HL-60 (cell line): ENCODE measurements at regions not wholly inside any gene's neighbourhood (a gene's known extent, or its start where the extent isn't known, plus 50 kb on each side); places are given as distances from the start of the nearest gene placed in this dataset.

Experiments used
- CTCF ChIP-seq: IDR thresholded peaks from one replicate; pipeline ENCODE4 v1.5.1; 2011; ENCODE audit warnings: low read length, control low read depth, inconsistent platforms; ENCODE audit not compliant: insufficient read depth
- GABPA ChIP-seq: IDR thresholded peaks from 2 replicates; pipeline ENCODE4 v1.6.1; 2012; ENCODE audit warnings: low read depth
- POLR2AphosphoS5 ChIP-seq: IDR thresholded peaks from 2 replicates; pipeline ENCODE4 v1.6.1; 2012; ENCODE audit warnings: low read depth
- SPI1 ChIP-seq: IDR thresholded peaks from 2 replicates; pipeline ENCODE4 v1.6.1; 2012; ENCODE audit warnings: low read depth, mild to moderate bottlenecking, borderline replicate concordance
- TF ChIP-seq, protein P1 (sequence below): IDR thresholded peaks from 2 replicates; pipeline ENCODE4 v1.6.1; 2012; ENCODE audit warnings: low read depth; ENCODE audit not compliant: insufficient replicate concordance

DNA sequence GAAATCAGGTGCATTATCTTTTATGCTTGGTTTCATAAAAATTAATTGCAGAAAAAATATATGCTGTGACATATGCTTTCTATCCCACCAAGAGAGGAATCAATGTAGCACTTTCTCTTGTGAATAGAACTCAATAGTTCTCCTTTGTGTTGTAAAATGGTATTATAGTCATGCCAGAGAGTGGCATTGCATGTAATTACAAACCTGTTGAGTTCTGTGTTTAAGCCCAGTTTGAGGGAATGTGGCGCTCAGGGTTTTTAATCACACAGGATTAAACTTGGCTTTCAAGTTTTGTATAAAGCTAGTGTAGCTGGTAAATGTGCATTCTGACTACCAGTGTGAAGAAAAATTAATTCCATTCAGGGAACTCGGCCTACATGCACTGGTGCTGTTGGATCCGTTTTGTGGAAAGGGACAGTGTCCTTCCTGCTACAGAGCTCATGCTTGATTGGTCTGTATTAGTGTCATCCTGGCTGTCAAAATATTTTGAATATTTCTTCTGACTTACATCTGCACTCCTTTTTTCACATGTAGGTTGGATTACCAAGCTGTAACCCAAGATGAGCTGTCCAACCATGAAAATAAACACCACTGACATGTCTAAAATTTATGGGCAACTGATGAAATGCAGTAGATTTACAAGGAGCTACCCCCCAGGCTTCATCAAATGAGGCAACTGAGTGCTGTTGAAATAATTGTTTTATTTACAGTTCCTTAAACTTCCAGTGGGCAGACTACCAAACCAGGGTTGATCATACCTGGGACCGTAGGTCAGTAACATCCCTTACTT lies 80.3 kb downstream of the SLC4A3 start:
- TF ChIP-seq CTCF, result no peak
- TF ChIP-seq SPI1, result no peak
- no peak for TF ChIP-seq POLR2AphosphoS5
- no peak for TF ChIP-seq GABPA
- TF ChIP-seq, protein P1, sequence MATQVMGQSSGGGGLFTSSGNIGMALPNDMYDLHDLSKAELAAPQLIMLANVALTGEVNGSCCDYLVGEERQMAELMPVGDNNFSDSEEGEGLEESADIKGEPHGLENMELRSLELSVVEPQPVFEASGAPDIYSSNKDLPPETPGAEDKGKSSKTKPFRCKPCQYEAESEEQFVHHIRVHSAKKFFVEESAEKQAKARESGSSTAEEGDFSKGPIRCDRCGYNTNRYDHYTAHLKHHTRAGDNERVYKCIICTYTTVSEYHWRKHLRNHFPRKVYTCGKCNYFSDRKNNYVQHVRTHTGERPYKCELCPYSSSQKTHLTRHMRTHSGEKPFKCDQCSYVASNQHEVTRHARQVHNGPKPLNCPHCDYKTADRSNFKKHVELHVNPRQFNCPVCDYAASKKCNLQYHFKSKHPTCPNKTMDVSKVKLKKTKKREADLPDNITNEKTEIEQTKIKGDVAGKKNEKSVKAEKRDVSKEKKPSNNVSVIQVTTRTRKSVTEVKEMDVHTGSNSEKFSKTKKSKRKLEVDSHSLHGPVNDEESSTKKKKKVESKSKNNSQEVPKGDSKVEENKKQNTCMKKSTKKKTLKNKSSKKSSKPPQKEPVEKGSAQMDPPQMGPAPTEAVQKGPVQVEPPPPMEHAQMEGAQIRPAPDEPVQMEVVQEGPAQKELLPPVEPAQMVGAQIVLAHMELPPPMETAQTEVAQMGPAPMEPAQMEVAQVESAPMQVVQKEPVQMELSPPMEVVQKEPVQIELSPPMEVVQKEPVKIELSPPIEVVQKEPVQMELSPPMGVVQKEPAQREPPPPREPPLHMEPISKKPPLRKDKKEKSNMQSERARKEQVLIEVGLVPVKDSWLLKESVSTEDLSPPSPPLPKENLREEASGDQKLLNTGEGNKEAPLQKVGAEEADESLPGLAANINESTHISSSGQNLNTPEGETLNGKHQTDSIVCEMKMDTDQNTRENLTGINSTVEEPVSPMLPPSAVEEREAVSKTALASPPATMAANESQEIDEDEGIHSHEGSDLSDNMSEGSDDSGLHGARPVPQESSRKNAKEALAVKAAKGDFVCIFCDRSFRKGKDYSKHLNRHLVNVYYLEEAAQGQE, result no peak
